ENCODE measurements at regions not wholly inside any gene's neighbourhood (a gene's known extent, or its start where the extent isn't known, plus 50 kb on each side); places are given as distances from the start of the nearest gene placed in this dataset.

DNA sequence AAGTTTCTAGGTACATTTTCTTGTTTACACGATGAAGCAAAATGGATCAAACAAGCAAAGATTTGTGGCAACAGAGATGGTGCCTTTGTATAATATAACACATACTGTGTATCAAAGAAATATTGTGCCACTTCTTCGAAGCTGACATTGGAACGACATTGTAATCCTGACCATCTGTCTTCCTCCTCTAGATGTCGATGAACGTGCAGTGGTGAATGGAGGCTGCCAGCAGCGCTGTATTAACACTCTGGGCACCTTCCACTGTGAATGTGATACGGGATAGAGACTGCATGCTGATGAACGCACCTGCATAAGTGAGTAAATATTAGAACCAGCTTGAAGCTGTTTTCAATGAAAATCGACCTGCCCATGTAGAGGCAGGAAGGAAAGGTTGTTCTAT is 613.3 kb upstream of the GOLIM4 start:
- TF ChIP-seq KDM6A (CRISPR knock-in tag; IDR thresholded peaks at IDR 0.05; ENCODE audit: low read depth) (no peak), NFYB (CRISPR knock-in tag; IDR thresholded peaks at IDR 0.05) (no peak), ZNF441 (CRISPR knock-in tag; IDR thresholded peaks at IDR 0.05; ENCODE audit: borderline replicate concordance) (no peak), ZNF232 (CRISPR knock-in tag; IDR thresholded peaks at IDR 0.05; ENCODE audit: borderline replicate concordance) (no peak), THAP11 (CRISPR knock-in tag; IDR thresholded peaks at IDR 0.05) (no peak), ZNF615 (CRISPR knock-in tag; IDR thresholded peaks at IDR 0.05; ENCODE audit: borderline replicate concordance) (no peak), CBFB (CRISPR knock-in tag; IDR thresholded peaks at IDR 0.05) (no peak)
- TF ChIP-seq, protein P1, sequence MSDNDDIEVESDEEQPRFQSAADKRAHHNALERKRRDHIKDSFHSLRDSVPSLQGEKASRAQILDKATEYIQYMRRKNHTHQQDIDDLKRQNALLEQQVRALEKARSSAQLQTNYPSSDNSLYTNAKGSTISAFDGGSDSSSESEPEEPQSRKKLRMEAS (IDR thresholded peaks at IDR 0.05) = no peak
- TF ChIP-seq, protein P2, sequence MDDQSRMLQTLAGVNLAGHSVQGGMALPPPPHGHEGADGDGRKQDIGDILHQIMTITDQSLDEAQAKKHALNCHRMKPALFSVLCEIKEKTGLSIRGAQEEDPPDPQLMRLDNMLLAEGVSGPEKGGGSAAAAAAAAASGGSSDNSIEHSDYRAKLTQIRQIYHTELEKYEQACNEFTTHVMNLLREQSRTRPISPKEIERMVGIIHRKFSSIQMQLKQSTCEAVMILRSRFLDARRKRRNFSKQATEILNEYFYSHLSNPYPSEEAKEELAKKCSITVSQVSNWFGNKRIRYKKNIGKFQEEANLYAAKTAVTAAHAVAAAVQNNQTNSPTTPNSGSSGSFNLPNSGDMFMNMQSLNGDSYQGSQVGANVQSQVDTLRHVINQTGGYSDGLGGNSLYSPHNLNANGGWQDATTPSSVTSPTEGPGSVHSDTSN (CRISPR knock-in tag; IDR thresholded peaks at IDR 0.05; ENCODE audit: borderline replicate concordance) = no peak
- TF ChIP-seq, protein P3, sequence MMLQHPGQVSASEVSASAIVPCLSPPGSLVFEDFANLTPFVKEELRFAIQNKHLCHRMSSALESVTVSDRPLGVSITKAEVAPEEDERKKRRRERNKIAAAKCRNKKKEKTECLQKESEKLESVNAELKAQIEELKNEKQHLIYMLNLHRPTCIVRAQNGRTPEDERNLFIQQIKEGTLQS (CRISPR knock-in tag; IDR thresholded peaks at IDR 0.05) = no peak
- TF ChIP-seq, protein P4, sequence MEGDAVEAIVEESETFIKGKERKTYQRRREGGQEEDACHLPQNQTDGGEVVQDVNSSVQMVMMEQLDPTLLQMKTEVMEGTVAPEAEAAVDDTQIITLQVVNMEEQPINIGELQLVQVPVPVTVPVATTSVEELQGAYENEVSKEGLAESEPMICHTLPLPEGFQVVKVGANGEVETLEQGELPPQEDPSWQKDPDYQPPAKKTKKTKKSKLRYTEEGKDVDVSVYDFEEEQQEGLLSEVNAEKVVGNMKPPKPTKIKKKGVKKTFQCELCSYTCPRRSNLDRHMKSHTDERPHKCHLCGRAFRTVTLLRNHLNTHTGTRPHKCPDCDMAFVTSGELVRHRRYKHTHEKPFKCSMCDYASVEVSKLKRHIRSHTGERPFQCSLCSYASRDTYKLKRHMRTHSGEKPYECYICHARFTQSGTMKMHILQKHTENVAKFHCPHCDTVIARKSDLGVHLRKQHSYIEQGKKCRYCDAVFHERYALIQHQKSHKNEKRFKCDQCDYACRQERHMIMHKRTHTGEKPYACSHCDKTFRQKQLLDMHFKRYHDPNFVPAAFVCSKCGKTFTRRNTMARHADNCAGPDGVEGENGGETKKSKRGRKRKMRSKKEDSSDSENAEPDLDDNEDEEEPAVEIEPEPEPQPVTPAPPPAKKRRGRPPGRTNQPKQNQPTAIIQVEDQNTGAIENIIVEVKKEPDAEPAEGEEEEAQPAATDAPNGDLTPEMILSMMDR (CRISPR knock-in tag; IDR thresholded peaks at IDR 0.05) = no peak
- TF ChIP-seq, protein P5, sequence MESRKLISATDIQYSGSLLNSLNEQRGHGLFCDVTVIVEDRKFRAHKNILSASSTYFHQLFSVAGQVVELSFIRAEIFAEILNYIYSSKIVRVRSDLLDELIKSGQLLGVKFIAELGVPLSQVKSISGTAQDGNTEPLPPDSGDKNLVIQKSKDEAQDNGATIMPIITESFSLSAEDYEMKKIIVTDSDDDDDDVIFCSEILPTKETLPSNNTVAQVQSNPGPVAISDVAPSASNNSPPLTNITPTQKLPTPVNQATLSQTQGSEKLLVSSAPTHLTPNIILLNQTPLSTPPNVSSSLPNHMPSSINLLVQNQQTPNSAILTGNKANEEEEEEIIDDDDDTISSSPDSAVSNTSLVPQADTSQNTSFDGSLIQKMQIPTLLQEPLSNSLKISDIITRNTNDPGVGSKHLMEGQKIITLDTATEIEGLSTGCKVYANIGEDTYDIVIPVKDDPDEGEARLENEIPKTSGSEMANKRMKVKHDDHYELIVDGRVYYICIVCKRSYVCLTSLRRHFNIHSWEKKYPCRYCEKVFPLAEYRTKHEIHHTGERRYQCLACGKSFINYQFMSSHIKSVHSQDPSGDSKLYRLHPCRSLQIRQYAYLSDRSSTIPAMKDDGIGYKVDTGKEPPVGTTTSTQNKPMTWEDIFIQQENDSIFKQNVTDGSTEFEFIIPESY (CRISPR knock-in tag; IDR thresholded peaks at IDR 0.05) = no peak
